Stimulated activated CD8-positive, alpha-beta memory T cell treated with anti-CD3 and anti-CD28 coated beads, Interleukin-2, amount 100 ng/mL, for 48 hours (primary cell): ENCODE measurements at regions not wholly inside any gene's neighbourhood (a gene's known extent, or its start where the extent isn't known, plus 50 kb on each side); places are given as distances from the start of the nearest gene placed in this dataset.
A peak's percentile ranks its signal among the peaks of the same experiment; 100 is the strongest.

ENCODE experiments used
- DNase-seq, 2 donors: peaks; one replicate each; pipeline ENCODE4 v3.0.0-alpha.2; 2020; ENCODE audit warnings: low read depth in 2 of 2

DNA sequence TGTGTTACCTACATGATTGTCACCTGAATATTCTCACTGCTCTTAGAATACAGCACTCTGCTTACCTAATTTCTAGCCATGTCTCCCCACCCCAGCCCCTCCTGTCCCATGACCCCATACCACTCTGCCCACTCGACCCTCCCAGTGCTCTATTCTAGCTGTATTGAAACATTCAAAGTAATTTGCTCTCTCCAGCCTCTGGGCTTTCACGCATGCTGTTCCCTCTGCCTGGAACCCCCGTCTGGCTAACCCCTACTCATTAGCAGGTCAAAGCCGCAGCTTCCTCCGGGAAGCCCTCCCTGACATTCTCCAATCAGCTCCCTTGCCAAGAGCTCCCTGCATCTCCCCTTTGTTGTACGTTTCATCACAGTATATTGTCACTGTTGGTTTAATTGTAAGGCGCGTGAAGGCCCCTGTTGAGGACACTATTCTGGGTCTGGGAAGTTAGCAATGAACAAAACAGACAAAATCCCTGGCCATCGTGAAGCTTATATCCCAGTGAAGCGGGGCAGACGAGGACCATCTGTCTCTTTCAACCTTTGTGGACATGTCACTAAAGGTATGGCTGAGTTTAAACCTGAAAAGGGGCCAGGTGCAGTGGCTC lies 72.3 kb upstream of the LHX1 start:
- DNase-seq = no peak

GRCh38 chr17:36867716-36868341 lies 69.4 kb upstream of the LHX1 start:
- no peak for DNase-seq

DNA sequence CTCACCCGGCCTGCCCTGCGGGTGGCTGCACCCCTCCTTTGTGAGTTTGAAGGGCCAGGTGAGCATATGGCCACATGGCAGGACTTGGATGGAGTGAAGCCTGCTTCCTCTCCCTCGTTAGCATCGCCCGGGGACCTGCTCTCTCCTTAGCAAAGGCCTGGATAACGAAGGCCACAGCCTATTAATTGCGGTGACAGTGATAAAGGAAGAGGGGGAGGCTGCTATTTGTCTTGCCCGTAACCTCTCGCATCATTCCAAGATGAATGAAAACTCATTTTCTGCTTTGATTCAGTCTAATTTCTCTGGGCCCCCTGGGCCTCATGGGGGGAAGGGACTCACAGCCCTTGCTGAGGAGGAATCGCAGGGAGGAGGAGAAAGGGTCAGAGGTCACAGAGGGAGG lies 68.5 kb upstream of the LHX1 start:
- no peak for DNase-seq

GRCh38 chr17:36869441-36869840 lies 67.8 kb upstream of the LHX1 start:
- DNase-seq = no peak

DNA sequence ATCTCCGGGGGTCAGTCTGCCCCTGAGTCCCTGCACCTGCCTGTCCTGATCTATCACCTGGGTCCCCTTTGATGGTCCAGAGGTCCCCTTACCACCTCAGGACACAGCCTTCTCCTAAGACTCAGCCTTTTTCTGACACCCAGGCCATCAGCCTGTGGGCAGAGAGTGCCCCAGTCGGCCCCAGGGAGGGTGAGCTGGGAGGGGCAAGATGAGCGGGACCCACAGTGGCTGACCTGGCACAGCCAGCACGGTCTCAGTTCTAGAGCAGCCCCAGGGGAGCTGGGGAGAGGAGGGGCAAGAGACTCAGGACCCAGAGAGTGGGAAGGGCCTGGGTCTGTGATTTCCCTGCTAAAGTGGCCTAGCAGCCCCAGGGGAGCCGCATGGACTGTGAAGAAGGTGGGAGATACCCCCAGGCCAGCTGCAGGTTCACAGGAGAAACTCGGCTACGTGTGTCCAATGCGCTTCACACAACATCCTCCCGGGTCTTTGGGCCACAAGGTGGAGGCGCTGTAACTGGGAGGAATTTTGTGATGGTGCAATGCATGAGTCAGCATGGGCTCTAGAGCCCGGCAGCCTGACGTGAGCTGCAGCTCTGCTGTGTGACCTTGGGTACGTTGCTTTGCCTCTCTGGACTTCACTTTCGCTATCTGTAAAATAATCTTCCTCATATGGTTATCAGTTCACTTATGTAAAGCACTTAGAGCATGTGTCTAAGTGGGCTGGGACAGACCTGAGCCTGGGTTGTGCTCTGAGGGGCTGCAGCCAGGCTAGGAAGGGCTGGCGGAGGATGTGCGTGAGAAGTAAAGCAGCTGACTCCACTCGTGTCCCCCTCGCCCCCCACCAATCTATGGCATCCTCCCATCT lies 67.2 kb upstream of the LHX1 start:
- no peak for DNase-seq

- DNase-seq = no peak
Measured at GRCh38 chr17:36870720-36870999, 66.6 kb upstream of the LHX1 start.

DNA sequence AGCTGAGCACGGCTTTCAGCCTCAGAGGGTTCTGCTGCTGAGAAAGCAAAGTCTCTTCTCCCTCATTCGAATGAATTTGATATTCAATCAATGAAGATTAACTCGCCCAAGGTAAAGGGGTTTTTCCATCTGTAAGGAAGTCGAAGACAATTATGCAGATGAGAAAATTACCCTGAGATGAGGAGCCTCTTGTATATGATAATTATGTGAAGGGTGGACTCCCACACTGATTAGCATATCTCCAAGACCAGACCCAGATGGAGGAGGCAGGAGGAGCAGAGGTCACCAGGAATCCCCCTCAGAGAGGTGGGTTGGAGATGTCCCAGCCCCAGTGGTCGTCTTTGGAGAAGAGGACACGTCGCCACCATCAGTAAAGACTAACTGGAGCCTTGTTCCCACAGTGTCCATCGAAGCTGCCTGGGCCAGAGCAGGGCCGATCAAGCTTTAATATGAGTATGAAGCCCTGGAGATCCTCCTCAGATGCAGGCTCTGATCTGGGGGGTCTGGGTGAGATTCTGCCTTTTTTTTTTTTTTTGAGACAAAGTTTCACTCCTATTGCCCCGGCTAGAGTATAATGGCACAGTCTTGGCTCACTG lies 61.5 kb upstream of the LHX1 start:
- DNase-seq = no peak

GRCh38 chr17:36876966-36877365 lies 60.3 kb upstream of the LHX1 start:
- DNase-seq = no peak

GRCh38 chr17:36877771-36878170 lies 59.5 kb upstream of the LHX1 start:
- DNase-seq = peak in 1 of 2 donors; percentile 12

DNA sequence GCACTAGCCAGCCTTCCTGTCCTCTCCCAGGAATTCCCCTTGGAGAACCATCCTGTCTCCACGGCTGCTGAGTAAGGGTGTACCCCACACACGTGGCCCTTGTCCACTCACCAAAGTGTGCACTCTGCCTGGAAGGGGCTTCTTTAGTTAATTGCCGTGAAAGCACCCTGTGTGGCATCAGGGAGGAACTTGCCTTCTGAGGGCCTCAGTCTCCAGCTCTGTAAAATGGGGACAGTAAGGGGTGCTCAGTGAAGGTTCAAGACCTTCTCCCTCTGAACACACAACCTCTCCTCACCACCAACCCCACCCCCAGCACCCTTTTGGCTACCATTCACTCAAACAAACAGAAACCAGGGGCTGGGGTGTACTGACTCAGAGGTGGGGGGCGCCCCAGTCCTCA lies 59.1 kb upstream of the LHX1 start:
- DNase-seq = no peak

DNA sequence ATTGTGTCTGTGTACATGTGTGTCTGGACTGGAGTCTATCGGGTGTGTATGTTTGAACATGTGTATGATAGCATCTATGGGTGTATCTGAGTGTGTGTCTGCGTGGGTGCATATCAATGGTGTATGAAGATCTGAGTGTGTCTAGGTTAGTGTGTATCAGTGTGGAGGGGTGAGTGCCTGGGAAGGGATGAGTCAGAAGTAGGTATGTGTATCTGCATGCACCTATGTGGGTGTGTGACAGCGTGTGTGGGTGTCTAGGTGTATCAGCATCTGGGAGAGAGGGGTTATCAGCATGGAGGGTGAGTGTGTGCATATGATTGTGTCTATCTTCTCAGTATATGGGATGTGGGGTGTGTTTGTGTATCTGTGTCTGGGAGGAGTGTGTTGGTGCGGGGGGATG lies 58.2 kb upstream of the LHX1 start:
- no peak for DNase-seq

DNA sequence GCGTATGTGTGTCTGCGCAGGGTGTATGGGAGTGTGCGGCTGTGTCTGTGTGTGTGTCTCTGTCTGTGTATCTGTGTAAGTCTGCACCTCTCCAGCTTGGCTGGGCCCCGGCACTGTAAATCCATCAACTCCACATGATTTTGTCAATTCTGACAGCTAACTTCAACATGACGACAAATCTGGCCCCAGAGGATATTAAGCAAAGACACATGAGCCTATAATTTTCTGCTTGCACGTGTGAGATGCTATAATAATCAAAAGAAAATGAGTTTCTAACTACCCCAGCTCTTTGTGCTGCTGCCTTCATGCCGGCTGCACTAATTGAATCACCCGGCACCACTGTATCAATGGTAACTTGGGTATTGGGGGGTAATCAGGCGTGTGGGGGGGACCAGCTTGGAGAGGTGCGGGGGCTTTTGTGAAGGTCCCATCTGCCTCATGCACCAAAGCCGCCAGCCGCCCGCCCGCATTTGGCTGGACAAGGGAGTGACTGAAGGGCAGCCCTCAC lies 57.6 kb upstream of the LHX1 start:
- no peak for DNase-seq

- no peak for DNase-seq
Measured at GRCh38 chr17:36880268-36880905, 56.9 kb upstream of the LHX1 start.

GRCh38 chr17:36881323-36881722 lies 56.0 kb upstream of the LHX1 start:
- DNase-seq = no peak

DNA sequence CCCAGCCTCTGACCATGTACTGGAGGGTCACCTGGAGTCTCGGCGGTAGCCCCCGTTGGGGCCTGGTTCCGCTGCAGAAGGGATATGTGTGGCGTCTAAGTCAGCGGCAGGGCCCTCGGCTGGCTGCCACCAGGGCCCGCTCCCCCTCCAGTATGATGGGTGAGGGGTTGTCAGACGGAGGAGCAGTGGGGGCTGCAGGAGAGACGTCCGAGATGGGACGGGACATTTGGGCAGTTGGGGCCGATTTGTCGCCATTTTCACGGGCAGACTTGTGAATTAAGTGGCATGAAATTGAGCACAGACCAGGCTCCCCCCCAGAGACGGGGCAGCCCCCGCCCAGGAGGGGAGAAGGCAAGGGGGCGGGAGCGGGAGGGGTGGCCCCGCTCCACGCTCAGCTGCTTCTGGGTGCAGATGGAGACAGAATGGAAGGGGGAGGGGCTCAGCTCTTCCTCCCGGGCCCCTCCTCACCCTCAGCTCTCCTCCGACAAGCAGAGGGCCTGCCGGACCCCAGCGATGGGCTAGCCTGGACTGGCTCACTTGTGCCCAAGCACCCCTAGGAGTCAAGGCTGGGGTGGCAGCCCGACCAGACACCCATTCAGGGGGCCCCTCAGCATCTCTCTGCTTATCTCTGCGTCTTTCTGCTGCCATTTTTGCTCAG lies 52.7 kb upstream of the LHX1 start:
- DNase-seq = no peak

DNA sequence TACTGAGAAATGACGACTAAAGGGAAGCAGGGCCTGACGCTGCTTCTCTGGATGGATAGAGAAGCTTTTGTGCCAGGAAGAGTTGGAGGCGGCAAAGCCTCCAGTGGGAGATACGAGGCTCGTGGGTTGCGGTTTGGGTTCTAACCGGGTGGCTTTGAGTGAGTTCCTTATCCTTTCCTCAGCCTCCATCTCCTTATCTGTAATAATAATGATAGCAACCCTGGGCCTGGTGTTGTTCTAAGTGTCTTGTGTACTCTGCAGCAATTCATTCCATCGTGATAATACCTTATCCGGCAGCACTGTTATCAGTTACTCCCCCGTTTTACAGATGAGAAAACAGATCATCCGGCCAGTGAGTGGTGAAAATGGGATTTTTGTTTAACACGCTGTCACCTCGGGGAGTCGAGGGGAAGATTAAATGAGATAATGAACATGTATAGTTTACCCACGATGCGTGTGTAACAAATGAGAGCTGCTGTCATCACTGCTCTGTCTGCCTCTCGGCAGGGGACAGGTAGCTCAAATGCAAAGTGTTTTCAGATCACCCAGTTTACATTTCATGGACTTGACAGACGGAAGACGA lies 52.0 kb upstream of the LHX1 start:
- no peak for DNase-seq

DNA sequence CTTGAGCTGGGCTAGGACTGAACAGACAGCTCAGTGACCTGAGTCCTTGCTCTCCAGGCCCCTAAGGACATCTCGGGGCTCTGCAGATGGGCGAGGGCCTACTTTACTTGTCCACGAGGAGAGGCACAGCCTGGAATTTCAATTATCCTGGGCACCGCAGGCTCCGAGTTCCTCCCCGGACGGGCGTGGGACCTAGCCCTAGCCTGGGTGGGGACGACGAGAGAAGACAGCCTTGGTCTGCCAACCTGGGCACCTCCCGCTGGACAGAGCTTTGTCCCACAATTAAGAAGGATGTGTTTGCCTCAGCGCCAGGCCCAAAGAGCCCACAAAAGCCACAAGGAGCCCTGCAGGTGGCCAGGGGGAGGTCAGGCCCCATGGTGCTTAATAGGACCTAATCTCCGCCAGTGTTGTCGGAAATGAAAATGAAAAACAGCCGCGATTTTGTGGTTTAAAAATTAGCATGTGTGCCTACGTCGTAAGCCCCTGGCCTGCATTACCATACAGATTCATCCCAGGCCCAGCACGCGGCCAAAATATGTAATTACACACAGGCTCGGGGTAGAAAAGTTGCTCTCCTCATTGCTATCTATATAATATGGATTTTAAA lies 51.4 kb upstream of the LHX1 start:
- no peak for DNase-seq
